ENCODE measurements at regions not wholly inside any gene's neighbourhood (a gene's known extent, or its start where the extent isn't known, plus 50 kb on each side); places are given as distances from the start of the nearest gene placed in this dataset.
A peak's percentile ranks its signal among the peaks of the same experiment; 100 is the strongest.
"Not testable (repeated sequence)": the region's sequence is repeated elsewhere in the genome, so short reads cannot be mapped to it uniquely, and the experiment has no call there.

DNA sequence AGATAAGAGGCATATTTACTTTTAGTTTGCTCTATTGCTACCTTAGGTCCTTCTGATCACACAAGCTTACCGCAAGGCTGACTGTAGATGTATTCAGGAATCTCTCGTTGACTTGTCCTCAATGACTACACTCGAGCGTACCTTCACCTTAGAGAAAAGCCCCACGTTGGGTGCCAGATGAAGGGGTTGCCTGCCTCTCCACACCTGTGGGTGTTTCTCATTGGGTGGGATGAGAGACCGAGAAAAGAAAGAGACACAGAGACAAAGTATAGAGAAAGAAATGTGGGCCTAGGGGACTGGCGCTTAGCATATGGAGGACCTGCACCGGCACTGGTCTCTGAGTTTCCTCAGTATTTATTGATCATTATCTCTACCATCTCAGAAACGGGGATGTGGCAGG, 51.8 kb downstream of the ASCL4 start:
- no peak for DNase-seq (ENCODE audit: low spot score)

DNA sequence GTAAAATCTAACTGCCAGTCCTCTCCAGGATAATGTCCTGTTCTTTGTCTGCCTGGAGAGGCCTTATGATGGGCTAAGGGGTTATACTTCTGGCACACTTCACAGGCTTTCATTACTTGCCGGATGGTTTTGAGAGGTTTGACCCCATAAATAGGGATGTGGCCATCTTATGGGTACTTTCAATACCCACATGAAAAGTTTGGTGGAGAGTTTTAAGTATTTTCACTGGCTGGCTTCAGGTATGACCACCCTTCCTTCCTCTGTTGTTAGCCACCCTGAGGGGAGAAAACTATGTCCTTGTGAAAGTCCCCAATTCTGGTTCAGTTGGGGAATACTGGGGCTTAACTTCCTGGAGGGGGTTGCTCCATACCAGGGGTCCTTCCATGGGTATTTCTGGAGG, 54.8 kb downstream of the ASCL4 start:
- no peak for DNase-seq (ENCODE audit: low spot score)

DNA sequence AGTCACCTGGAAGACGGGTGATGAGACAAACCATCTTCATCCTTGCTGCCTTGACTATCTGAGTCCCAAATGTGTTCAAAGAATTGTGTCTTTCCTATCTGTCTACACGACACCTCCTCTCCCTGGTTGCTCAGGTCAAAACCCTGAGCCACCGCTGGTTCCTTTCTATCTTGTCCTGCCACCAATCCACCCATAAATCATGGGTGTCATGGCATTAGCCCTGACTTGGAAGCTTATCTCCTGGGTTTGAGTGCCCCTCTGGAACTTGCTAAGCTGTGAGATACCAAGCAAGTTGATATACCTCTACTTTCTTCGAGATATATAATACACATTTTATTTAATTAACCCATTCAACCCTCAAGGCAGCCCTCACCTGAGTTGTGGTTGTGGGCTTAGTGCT, 57.9 kb downstream of the ASCL4 start:
- no peak for DNase-seq (ENCODE audit: low spot score)

DNA sequence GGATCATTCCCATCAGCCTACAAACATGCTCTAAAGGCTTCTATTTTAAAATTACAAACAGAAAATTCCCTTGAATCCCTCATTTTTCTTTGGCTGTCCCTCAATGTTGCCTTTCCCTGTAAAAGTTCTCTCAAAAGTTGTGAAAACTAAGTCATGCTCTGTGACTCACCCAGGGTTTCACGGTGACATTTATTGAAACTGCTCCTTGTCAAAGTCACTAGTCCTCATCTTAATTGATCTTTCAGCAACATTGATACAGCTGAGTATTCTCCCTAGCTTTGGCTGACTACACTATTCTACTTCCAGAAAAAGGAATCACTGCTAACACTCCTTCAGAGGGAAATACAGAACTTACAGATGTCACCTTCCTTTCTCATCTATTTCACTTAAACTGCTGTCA, 65.7 kb downstream of the ASCL4 start:
- DNase-seq (ENCODE audit: low spot score) = no peak

DNA sequence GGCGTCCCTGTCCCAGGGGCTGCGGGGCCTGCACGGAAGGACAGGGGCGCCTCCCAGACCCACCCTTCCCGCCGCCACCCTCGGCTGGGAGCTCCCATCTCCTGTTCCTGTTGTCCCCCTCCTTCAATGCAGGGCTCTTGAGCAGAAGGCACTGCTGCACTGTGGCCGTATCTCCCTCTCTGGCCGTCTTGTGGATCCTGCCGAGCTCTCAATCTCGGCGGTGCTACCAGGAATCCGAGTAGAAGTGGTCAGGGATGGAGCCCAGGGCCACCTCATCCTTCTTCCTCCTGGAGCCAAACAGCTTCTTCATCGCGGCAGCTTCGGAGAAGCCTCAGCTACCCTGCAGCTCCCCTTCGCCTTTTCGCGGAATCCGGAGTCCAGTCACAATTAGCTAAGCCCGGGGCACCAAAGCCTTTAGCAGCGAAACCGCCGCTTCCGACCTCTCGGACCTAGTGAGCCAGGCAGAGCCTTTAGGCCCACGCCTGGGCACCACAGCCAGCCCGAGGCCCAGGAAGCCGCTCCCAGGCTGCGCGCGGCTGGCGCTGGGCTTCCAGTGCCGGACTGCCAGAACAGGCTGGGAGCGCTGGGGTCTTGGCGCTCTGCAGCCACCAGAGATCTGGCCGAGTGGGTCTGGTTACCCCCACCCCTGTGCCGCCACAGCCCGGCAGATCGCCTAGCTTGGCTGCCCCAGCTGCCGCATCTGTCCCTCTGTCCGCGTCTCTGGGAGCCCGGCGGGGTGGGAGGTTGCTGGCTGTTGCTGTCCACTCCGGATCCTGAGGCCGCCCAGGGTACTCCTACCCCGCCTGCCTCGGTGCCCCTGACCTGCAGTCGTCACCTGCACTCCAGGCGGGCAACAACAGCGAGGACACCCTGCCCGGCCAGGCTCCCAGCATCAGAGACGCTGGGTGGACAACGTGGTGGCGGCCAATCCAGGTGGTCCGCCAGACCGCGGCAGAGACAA, 69.1 kb downstream of the ASCL4 start:
- DNase-seq (ENCODE audit: low spot score) = peak; percentile 84

DNA sequence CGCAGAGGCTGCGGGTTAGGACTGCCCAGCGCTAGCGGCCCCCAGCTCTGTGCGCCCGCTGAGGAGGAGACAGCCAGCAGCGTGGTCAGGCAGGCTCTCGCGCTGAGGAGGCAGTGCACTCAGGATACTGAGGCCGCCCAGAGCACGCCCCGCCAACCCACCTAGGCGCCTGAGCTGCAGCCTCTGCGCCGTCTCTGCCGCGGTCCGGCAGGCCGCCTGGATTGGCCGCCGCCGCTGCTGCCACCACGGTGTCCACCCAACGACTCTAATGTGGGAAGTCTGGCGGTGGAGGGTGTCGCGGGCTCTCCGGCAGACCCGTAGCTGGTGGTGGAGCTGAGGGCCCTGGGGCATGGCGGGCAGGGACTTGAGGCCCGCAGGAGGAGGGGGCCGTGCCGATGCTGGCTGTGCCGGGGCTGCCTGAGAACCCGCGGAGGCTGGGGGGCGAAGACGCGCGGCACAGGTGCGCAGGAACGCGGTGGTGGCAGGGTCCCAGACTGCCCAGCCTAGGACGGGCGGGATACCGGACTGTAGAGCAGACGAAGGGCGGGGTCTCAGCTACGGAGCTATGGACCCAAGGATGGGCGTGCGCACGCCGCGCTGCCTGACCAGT, 69.9 kb downstream of the ASCL4 start:
- no peak for DNase-seq (ENCODE audit: low spot score)

DNA sequence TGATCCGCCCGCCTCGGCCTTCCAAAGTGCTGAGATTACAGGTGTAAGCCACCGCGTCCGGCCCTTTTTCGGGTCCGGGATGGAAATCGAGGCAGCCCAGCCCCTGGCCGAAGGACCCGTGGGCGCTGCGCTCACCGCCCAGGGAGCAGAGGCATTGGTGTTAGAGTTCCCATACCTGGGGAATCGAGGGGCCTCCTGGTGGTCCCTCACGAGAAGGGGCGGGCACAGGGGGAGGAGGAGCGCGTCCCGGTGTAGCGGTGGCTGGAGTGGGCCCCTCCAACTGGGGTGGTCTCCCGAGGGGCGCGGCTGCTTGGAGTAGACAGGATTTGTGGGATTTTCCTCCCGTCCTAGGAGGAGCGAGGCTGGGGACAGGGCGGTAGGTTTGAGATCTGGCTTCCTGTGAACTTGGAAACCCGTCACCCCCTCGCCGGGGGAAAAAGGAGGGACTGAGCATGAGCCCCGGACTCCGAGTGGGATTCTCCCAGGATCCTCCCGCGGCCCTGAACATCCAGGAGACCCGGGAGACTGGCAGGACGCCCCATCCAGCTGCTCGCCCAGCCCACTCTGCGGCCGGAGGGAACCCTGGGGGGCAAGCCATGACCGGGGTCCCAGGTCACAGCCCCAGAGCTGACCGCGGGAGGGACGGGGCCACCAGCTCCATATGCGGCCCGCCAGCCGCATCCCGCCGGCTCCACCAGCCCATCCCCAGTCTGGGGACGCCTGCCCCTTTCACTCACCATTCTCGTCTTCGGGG, 70.9 kb downstream of the ASCL4 start:
- DNase-seq (ENCODE audit: low spot score) = peak; percentile 56

DNA sequence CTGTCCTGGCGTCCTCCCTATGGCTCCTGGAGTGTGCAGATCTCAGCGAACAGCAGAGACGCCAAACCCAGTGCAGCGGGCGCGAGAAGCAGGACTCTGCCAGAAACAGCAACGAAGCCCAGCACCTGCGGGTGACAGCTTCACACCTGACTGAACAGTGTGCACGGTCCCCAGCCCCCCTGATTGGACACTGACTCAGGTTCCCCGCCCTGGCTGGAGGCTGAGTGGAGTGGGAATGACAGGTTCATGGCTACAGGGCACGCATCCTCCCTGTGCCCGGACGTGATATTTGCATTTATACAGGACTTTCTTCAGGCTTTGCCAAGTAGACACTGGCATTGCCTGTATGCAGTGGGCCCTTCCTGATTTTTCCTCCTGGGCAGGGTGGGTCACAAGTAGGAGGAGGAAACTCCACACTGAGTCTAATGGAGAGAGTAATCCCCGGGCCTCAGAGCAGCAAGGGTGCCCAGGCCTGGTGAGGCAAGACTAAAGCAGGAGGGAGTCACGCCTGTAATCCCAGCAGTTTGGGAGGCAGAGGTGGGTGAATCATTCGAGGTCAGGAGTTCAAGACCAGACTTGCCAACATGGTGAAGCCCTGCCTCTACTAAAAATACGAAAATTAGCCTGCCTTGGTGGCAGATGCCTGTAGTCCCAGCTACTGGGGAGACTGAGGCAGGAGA, 71.6 kb downstream of the ASCL4 start:
- peak; percentile 55 for DNase-seq (ENCODE audit: low spot score)

DNA sequence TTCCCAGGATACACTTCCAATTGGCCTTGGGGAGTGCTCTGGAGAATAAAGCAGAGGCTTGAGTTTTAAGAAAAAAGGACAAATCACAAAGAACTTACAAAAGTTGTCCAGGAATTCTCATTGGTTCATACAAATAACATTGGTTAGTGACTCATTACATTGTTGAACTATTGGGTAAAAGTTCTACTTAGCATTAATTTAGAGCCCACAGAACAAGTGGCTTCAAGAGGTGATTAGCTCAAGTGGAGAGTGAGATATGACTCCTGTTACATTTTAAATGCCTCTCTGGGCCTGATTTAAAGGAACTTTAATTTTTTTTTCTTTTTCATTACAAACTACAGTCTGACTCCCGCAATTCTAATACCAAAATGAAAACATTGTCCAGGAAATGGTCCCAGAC, 72.9 kb downstream of the ASCL4 start:
- no peak for DNase-seq (ENCODE audit: low spot score)

DNA sequence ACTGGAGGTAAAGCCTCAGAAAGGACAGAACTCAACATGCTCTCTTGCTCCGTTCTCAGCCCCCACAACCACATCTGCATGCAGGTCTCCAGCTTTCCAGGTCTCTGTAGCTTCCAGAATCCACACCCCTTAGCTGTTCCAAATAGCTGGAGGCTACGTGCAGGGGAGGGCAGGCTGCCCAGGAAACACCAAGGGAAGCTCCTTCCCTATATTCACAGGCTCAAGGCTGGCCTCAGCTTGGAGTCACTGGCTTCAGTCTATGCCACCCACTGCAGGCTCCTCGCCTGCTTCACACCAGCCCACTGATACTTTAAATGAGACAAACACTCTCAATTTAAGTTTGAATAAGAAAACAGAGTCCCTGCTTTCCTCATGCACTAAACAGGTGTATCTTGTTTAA, 73.3 kb downstream of the ASCL4 start:
- no peak for DNase-seq (ENCODE audit: low spot score)

DNA sequence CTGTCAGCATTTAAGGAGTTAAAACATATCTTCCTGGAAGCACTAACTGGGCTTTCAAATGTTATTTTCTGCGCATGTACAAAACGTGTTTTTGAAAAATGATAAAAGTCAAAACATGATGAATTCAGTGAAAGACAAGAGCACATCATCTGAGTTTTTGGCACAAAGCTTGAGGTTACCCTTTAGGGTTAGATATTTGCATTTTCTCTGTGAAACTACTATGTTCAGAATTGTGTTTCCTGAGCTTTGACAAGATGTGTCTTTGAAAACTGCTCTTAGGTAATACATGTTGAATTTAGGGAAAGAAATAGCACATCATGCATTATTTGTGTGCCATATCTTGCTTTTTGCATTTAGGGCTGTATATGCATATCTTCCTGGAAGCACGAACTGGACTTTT, 79.0 kb downstream of the ASCL4 start:
- DNase-seq (ENCODE audit: low spot score) = no peak

DNA sequence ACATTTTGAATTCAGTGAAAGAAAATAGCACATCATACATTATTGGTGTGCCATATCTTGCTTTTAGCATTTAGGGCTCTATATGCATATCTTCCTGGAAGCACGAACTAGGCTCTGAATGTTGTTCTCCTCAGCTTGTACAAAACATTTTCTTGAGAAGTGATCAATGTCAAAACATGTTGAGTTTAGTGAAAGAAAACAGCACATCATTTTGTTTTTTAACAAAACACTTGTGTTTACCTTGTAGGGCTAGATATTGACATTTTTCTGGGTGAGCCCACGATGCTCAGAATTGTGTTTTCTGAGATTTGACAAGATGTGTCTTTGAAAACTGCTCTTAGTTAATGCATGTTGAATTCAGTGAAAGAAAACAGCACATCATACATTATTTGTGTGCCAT, 81.0 kb downstream of the ASCL4 start:
- no peak for DNase-seq (ENCODE audit: low spot score)

DNA sequence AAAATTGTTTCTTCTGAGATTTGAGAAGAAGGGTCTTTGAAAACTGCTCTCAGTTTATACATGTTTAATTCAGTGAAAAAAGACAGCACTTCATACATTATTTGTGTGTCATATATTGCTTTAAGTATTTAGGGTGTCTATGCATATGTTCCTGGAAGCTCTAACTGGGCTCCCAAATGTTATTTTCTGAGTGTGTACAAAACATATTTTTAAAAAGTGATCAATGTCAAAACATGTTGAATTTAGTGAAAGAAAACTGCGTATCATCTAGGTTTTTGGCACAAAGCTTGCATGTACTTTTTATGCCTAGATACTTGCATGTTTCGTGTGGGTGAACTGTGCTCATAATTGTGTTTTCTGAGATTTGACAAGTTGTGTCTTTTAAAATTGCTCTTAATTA, 81.6 kb downstream of the ASCL4 start:
- no peak for DNase-seq (ENCODE audit: low spot score)

DNA sequence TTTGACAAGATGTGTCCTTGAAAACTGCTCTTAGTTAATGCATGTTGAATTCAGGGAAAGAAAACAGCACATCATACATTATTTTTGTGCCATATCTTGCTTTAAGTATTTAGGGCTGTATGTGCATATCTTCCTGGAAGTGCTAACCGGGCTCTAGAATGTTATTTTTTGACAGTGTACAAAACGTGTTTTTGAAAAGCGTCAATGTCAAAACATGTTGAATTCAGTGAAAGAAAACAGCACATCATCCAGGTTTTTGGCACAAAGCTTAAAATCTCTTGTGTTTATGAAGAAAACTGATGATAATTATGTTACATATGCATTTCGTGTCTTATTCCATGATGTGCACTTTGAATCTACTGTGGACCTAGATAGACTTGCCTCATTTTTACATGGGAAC, 82.7 kb downstream of the ASCL4 start:
- DNase-seq (ENCODE audit: low spot score) = no peak

DNA sequence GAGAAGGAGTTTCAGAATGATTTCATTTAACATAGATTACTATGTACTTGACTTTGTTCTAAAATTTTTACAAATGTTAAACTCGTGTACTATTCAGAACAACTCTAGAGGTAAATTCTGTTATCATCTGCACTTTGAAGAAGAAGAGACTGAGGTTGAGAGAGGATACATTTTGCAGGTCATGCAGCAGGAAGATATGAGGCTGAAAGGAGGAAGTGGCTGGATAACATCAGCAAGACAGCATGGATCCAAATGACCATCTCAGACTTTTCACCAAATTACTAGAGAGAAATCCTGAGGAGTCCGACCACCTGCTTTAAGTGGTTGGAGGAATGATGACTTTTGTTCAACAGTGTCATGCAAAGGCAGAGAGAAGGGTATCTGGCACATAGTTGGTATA, 84.9 kb downstream of the ASCL4 start:
- no peak for DNase-seq (ENCODE audit: low spot score)

DNA sequence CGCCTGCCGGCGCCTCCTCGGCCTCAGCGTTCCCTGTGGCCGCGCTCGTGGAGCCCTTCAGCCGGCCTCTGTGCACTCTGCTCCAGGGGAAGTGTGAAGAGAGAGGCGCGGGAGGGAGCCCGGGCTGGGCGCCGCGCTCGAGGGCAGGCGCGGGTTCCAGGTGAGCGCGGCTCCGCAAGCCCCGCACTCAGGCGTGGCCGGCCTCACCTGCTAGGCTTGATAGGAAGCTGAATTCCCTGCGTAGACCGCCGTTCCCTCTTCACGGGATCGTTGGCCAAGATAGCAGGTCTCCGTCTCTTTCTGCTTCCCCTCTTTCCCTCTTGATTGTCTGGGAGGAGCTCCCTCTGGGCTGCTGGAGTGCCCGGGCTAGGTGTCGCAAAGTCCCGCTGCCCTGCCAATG, 89.7 kb downstream of the ASCL4 start:
- DNase-seq (ENCODE audit: low spot score) = peak; percentile 68

DNA sequence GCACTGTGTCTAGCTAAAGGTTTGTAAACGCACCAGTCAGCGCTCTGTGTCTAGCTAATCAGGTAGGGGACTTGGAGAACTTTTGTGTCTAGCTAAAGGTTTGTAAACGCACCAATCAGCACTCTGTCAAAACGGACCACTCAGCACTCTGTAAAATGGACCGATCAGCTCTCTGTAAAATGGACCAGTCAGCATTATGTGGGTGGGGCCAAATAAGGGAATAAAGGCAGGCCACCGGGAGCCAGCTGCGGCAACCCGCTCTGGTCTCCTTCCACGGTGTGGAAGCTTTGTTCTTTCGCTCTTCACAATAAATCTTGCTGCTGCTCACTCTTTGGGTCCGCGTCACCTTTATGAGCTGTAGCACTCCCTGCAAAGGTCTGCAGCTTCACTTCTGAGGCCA, 90.2 kb downstream of the ASCL4 start:
- DNase-seq (ENCODE audit: low spot score) = not testable (repeated sequence)

DNA sequence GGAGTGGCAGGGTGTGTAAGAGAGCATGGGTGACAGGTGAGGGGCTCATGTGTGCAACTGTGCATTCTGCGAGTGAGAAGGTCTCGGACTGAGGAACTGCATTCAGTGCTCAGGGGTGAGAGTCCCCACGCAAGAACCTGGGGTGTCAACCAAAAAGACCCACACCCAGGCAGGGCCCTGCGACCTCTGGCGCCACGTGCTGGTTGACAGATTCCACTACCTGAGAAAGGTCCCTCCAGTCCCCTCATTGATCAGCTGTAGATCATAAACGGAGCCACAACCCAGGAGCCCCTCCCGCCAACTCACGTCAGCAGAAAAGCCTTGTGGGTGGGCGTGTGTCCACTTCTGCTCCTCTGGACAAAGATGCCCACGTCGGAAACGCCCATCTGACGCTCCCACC, 98.7 kb downstream of the ASCL4 start:
- no peak for DNase-seq (ENCODE audit: low spot score)

DNA sequence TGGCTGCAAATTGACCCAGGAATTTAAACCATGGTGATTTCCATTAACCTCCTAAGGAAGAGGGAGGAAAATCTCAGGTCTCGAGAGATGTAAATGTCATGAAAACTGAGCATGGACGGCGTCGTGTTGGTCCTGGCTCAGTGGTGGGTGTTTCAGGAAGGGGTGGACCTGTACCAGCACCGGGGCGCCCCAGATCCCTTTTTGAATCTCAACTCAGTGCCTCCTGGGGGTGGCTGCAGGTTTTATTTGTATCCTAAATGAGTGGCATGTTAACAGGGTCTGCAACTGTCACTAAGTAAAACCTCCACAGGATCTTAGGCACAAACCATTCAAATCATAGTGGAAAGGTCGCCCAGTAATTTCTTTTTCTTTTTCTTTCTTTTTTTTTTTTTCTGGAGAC, 101.3 kb downstream of the ASCL4 start:
- DNase-seq (ENCODE audit: low spot score) = no peak

DNA sequence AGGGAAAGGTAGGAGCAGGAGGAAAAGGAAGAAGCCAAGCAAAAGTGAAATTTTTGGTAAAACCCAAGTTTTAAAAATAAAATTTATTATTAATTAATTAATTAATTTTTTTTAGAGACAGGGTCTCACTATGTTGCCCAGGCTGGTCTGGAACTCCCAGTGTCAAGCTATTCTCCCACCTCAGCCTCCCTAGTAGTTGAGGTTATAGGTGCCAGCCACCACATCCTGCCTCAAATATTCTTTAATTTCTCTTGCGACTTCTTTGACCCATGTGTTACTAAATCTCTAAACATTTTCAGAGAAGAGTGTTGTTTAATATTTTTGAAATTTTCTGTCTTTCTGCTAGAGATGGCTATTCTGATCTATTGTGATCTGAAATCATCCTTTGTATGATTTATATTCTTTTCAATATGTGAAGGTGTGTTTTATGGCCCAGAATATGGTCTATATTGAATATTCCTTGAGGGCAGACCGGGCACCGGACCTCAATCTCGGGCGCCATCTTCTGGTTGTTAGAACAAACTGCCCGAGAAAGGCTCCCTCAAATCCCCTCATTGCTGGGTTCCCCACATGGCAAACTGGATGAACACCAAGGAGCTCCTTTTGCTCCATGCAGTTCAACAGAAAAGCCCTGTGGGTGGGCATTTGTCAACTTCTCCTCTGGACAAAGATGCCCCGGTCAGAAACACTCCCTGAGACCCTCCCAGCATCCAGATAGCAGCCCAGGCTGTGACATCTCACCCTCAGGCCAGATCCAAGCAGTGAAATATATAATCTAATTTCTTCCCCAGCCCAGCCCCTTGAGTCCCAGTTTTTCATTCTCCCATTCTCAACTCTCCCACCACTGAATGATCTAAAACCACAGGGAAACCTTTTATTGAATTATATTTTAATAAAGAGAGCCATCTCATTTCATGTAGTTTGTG, 110.5 kb downstream of the ASCL4 start:
- peak; percentile 82 for DNase-seq (ENCODE audit: low spot score)

DNA sequence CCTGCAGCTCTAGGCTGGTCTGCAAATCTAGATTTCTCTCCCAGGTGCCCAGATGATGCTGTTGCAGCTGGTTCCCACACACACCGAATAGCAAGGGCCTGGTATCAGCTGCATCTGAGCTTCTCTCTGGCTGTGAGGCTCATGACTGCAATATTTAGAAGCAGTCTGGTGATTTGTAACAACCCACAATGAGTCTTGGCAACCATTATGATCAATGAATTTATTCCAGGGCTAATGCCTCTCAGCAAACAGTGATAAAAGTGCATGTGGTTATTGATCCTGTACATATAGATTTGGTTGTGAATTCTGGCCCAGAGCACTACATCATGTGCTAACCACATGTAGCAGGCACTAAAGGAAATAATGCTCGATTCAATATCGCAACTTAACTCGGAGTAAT, 114.3 kb downstream of the ASCL4 start:
- no peak for DNase-seq (ENCODE audit: low spot score)

Measured in ecto neural progenitor cell (in vitro differentiated cells).